MCF 10A (cell line): ENCODE measurements at regions not wholly inside any gene's neighbourhood (a gene's known extent, or its start where the extent isn't known, plus 50 kb on each side); places are given as distances from the start of the nearest gene placed in this dataset.

Source experiments
- BruUV-seq: library from RNA; stranded (reverse); fragments of 400-500 nt; replicated peaks from 2 replicates; lab custom pipeline; 2021; lab: Mats Ljungman, UMichigan
- CTCF ChIA-PET: fragments of 300-600 bp; sonication (Branson Sonifier 250); formaldehyde crosslinking; extraction: SDS; loops from one replicate; lab custom pipeline; 2021; ENCODE audit warnings: antibody characterized with exemption, inconsistent platforms; lab: Yijun Ruan, JAX
- POLR2A ChIA-PET: fragments of 300-600, 350-650 bp; sonication (Branson Sonifier 250); formaldehyde crosslinking; extraction: SDS; loops from one replicate; lab custom pipeline; 2020; ENCODE audit warnings: antibody characterized with exemption, inconsistent platforms; lab: Yijun Ruan, JAX
- DNase-seq: peaks from one replicate; pipeline ENCODE4 v3.0.0-alpha.2; 2018; ENCODE audit not compliant: unreplicated experiment
- H3K27ac Mint-ChIP-seq: one replicate; pipeline ENCODE4 v1.8.0; 2022; ENCODE audit warnings: mild to moderate bottlenecking, low read depth, mixed read lengths; ENCODE audit not compliant: unreplicated experiment
- H3K27me3 Mint-ChIP-seq: one replicate; pipeline ENCODE4 v1.8.0; 2022; ENCODE audit warnings: mixed read lengths; ENCODE audit not compliant: insufficient read depth, unreplicated experiment
- H3K36me3 Mint-ChIP-seq: one replicate; pipeline ENCODE4 v1.8.0; 2022; ENCODE audit warnings: mild to moderate bottlenecking, moderate library complexity, mixed read lengths; ENCODE audit not compliant: insufficient read depth, unreplicated experiment
- H3K4me1 Mint-ChIP-seq: one replicate; pipeline ENCODE4 v1.8.0; 2022; ENCODE audit warnings: mixed read lengths; ENCODE audit not compliant: insufficient read depth, unreplicated experiment
- H3K4me3 Mint-ChIP-seq: one replicate; pipeline ENCODE4 v1.8.0; 2022; ENCODE audit warnings: mild to moderate bottlenecking, moderate library complexity, mixed read lengths; ENCODE audit not compliant: unreplicated experiment
- H3K9me3 Mint-ChIP-seq: one replicate; pipeline ENCODE4 v1.8.0; 2022; ENCODE audit warnings: mixed read lengths; ENCODE audit not compliant: unreplicated experiment
- intact Hi-C: fragments of 100-400 bp; cut with micrococcal nuclease; formaldehyde crosslinking; loops from 2 replicates; pipeline ENCODE4 v1.14.1; 2022
- TF ChIP-seq, protein P1 (sequence below): fragments of 200-600 bp; IDR thresholded peaks from one replicate; pipeline ENCODE4 v1.8.0; 2022; ENCODE audit warnings: antibody characterized with exemption, mild to moderate bottlenecking; ENCODE audit not compliant: unreplicated experiment

DNA sequence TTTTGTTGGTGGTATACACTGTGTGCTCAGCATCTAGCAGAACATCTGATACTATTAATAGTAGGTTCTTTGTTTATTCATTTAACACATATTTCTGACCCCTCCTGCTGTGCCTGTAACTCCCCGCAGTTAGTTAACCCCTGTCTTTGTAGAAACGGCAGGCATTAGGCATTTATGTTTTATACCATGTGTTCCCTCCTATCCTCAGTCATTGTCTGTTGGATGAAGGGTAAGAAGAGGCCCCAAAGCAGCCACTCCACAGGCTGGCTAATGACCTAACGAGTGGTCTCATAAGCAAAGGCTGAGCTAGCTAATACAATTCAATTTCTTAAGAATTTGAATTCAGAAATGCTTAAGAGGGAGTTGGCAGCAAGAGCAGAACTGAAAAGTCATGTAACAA is 170.8 kb downstream of the TMX1 start:
- POLR2A ChIA-PET, result interaction anchor here (1.0 kb wide), 1 partner anchor 8 kb away, joined by 3 read pairs; no protein-coding TSS in a partner anchor
- H3K27ac Mint-ChIP-seq, result no peak overlapping the region
- DNase-seq, result no peak
- intact Hi-C loops, result no loop called here
- TF ChIP-seq, protein P1, sequence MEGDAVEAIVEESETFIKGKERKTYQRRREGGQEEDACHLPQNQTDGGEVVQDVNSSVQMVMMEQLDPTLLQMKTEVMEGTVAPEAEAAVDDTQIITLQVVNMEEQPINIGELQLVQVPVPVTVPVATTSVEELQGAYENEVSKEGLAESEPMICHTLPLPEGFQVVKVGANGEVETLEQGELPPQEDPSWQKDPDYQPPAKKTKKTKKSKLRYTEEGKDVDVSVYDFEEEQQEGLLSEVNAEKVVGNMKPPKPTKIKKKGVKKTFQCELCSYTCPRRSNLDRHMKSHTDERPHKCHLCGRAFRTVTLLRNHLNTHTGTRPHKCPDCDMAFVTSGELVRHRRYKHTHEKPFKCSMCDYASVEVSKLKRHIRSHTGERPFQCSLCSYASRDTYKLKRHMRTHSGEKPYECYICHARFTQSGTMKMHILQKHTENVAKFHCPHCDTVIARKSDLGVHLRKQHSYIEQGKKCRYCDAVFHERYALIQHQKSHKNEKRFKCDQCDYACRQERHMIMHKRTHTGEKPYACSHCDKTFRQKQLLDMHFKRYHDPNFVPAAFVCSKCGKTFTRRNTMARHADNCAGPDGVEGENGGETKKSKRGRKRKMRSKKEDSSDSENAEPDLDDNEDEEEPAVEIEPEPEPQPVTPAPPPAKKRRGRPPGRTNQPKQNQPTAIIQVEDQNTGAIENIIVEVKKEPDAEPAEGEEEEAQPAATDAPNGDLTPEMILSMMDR, result no peak
- H3K27me3 Mint-ChIP-seq, result no peaks in the 10 kb centered on the region
- H3K4me1 Mint-ChIP-seq, result no peaks in the 10 kb centered on the region
- BruUV-seq, result no TSS peak
- H3K9me3 Mint-ChIP-seq, result peaks cover 8% of the 10 kb centered on the region
- no peaks in the 10 kb centered on the region for H3K36me3 Mint-ChIP-seq
- CTCF ChIA-PET, result interaction anchor here (0.6 kb wide), 1 partner anchor 155 kb away, joined by 3 read pairs; no protein-coding TSS in a partner anchor
- no peak overlapping the region for H3K4me3 Mint-ChIP-seq

DNA sequence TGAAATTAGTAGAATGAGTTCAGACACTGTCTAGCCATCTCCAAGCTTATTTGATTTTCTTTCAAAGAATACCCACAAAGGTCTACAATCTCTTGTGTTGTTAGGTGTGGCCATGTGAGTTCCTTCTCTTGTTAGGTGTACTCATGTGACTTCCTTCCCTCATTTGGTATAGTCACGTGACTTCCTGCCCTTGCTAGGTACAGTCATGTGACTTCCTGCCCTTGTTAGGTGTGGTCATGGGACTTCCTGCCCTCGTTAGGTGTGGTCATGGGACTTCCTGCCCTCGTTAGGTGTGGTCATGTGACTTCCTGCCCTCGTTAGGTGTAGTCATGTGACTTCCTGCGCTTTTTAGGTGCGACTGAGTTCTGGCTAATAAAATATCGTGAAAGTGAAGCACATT is 179.6 kb downstream of the TMX1 start:
- Mint-ChIP-seq H3K27ac (no peak overlapping the region), H3K36me3 (no peaks in the 10 kb centered on the region), H3K4me1 (no peaks in the 10 kb centered on the region), H3K4me3 (no peak overlapping the region), H3K27me3 (no peaks in the 10 kb centered on the region), H3K9me3 (peaks cover 10% of the 10 kb centered on the region)
- BruUV-seq, result no TSS peak
- DNase-seq, result no peak
- intact Hi-C loops, result no loop called here
- CTCF ChIA-PET, result interaction anchor here (1.4 kb wide), 1 partner anchor 233 kb away, joined by 3 read pairs; no protein-coding TSS in a partner anchor
- TF ChIP-seq, protein P1, result no peak
- POLR2A ChIA-PET, result interaction anchor here (0.7 kb wide), 1 partner anchor 9 kb away, joined by 3 read pairs; no protein-coding TSS in a partner anchor

DNA sequence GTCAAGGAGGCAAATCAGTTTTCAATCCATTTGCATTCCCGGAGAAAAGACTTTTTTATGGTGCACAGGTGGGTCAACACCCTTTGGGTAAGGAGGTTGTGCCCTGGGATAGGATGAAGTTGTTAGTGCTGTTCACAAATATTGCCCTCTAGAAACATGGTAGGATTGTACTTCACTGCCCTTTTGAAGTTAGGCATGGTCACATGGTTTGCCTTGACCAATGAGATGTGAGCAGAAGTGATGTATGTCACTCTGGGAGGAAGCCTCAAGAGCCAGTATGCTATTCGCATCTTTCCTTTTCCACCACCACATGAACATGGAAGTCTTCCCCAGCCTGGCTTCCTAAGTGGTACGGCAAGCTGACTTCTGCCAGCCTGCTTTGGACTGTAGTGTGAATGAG is 182.7 kb downstream of the TMX1 start:
- no peaks in the 10 kb centered on the region for H3K4me1 Mint-ChIP-seq
- POLR2A ChIA-PET, result interaction anchor here (1.1 kb wide), 1 partner anchor 9 kb away, joined by 5 read pairs; no protein-coding TSS in a partner anchor
- no peak overlapping the region for H3K4me3 Mint-ChIP-seq
- H3K27me3 Mint-ChIP-seq, result no peaks in the 10 kb centered on the region
- BruUV-seq, result no TSS peak
- H3K27ac Mint-ChIP-seq, result no peak overlapping the region
- H3K36me3 Mint-ChIP-seq, result no peaks in the 10 kb centered on the region
- intact Hi-C loops, result no loop called here
- CTCF ChIA-PET, result no interaction called here
- H3K9me3 Mint-ChIP-seq, result peaks cover 4% of the 10 kb centered on the region
- TF ChIP-seq, protein P1, result no peak
- DNase-seq, result no peak

DNA sequence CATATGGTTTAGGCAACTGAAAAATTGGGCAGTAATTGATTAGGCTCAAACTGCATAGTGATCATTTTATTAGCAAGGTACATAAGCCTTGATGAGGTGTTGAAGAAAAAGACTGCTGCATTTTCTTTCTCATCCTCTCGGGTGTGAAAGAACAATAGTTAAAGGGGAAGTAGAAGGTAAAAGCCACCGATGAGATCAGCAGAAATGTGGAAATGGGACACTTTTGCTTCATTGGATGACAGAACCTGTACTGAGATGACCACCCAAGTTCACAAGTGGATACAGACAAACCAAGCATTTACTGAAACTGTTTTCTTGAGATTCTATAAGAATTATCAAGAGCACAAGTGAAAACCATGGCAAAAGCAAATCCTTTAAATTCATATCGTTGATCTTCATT is 184.0 kb downstream of the TMX1 start:
- Mint-ChIP-seq H3K36me3 (no peaks in the 10 kb centered on the region), H3K4me1 (no peaks in the 10 kb centered on the region), H3K27me3 (no peaks in the 10 kb centered on the region), H3K4me3 (no peak overlapping the region), H3K27ac (no peak overlapping the region), H3K9me3 (no peaks in the 10 kb centered on the region)
- CTCF ChIA-PET, result interaction anchor here (0.7 kb wide), 2 partner anchors 49 to 125 kb away, joined by 3 to 4 read pairs; no protein-coding TSS in a partner anchor
- TF ChIP-seq, protein P1, result no peak
- POLR2A ChIA-PET, result no interaction called here
- DNase-seq, result no peak
- intact Hi-C loops, result no loop called here
- BruUV-seq, result no TSS peak
